B cell (primary cell): ENCODE measurements at regions not wholly inside any gene's neighbourhood (a gene's known extent, or its start where the extent isn't known, plus 50 kb on each side); places are given as distances from the start of the nearest gene placed in this dataset.

ENCODE experiments used
- ATAC-seq: fragments of 200-7000 bp; cut with Tn5 transposase; one replicate; pipeline ENCODE4 v1.10.0; 2021; ENCODE audit warnings: low read depth, mild to moderate bottlenecking, moderate number of reproducible peaks, moderate library complexity
- CTCF ChIA-PET: fragments of 350-600 bp; sonication (Branson Sonifier 250); formaldehyde crosslinking; loops from one replicate; lab custom pipeline; 2021; ENCODE audit warnings: antibody characterized with exemption, inconsistent platforms; lab: Charles Lee
- POLR2A ChIA-PET: fragments of 350-600 bp; sonication (Branson Sonifier 250); formaldehyde crosslinking; loops from one replicate; lab custom pipeline; 2021; ENCODE audit warnings: antibody characterized with exemption; lab: Charles Lee
- DNase-seq: peaks from one replicate; pipeline ENCODE4 v3.0.0; 2013
- H2AFZ ChIP-seq: 2 replicates; pipeline ENCODE4 v1.6.1; 2012; ENCODE audit warnings: mild to moderate bottlenecking, low read depth, low read length; ENCODE audit not compliant: insufficient read depth, poor library complexity, severe bottlenecking
- H3K27ac ChIP-seq, 2 donors: 1 replicate in 1 of 2; 2 replicates in 1 of 2; pipeline ENCODE4 v1.5.1; 2012 to 2013; ENCODE audit warnings: low read length in 2 of 2, mild to moderate bottlenecking in 2 of 2, moderate library complexity in 1 of 2
- H3K27me3 ChIP-seq, 4 experiments: fragments of 200-600 bp in 1 of 4; sonication (generic) in 1 of 4; replicated peaks in 1 of 4; 1 replicate in 2 of 4; 2 replicates in 2 of 4; pipeline versions ENCODE4 v1.6.1 to v1.7.0; 2013 to 2016; ENCODE audit warnings: low read length in 3 of 4, mild to moderate bottlenecking in 2 of 4, mixed read lengths in 1 of 4, moderate library complexity in 1 of 4; ENCODE audit not compliant: insufficient read depth in 4 of 4, control insufficient read depth in 3 of 4; ENCODE audit errors: control extremely low read depth in 1 of 4
- H3K36me3 ChIP-seq, 2 experiments: replicated peaks in 1 of 2; 1 replicate in 1 of 2; 2 replicates in 1 of 2; pipeline versions ENCODE4 v1.6.1 to v1.7.1; 2013; ENCODE audit warnings: low read length in 1 of 2; ENCODE audit not compliant: insufficient read depth in 2 of 2, control insufficient read depth in 1 of 2; ENCODE audit errors: control extremely low read depth in 1 of 2, extremely low read depth in 1 of 2
- H3K4me1 ChIP-seq, 2 donors: fragments of 200-600 bp in 1 of 2; sonication (generic) in 1 of 2; 1 replicate in 1 of 2; 2 replicates in 1 of 2; pipeline versions ENCODE4 v1.5.1 to v1.6.1; 2013 to 2017; ENCODE audit warnings: low read length in 2 of 2; ENCODE audit not compliant: control insufficient read depth in 2 of 2, insufficient read depth in 2 of 2
- H3K4me2 ChIP-seq: replicated peaks from 2 replicates; pipeline ENCODE3; 2012; ENCODE audit warnings: mild to moderate bottlenecking, low read depth, low read length; ENCODE audit not compliant: poor library complexity, severe bottlenecking
- H3K4me3 ChIP-seq, 5 experiments: fragments of 200-600 bp in 1 of 5; sonication (generic) in 1 of 5; 1 replicate in 3 of 5; 2 replicates in 2 of 5; pipeline versions ENCODE4 v1.5.1 to v1.7.0; 2011 to 2016; ENCODE audit warnings: low read length in 4 of 5, mild to moderate bottlenecking in 4 of 5, low read depth in 2 of 5, control low read depth in 1 of 5, moderate library complexity in 1 of 5; ENCODE audit not compliant: insufficient read depth in 1 of 5; ENCODE audit errors: control extremely low read depth in 1 of 5, extremely low read depth in 1 of 5
- H3K79me2 ChIP-seq: fragments of 200-600 bp; sonication (generic); one replicate; pipeline ENCODE4 v1.6.0; 2016; ENCODE audit warnings: low read length; ENCODE audit not compliant: control insufficient read depth, insufficient read depth
- H3K9ac ChIP-seq: fragments of 200-600 bp; sonication (generic); 2 replicates; pipeline ENCODE4 v1.6.1; 2017; ENCODE audit warnings: mild to moderate bottlenecking, low read length, moderate library complexity
- H3K9me3 ChIP-seq, 3 donors: one replicate each; pipeline versions ENCODE4 v1.6.1 to v1.7.1; 2013; ENCODE audit warnings: low read length in 2 of 3; ENCODE audit not compliant: control insufficient read depth in 2 of 3, insufficient read depth in 1 of 3; ENCODE audit errors: control extremely low read depth in 1 of 3
- H4K20me1 ChIP-seq: 2 replicates; pipeline ENCODE4 v1.6.0; 2012; ENCODE audit warnings: mild to moderate bottlenecking, low read length; ENCODE audit not compliant: insufficient read depth, control insufficient read depth, poor library complexity, severe bottlenecking
- H3K27ac Mint-ChIP-seq: one replicate; pipeline ENCODE4 v1.8.0; 2021; ENCODE audit warnings: mixed read lengths
- H3K27me3 Mint-ChIP-seq: one replicate; pipeline ENCODE4 v1.8.0; 2021; ENCODE audit warnings: mixed read lengths
- H3K4me1 Mint-ChIP-seq: one replicate; pipeline ENCODE4 v1.8.0; 2021; ENCODE audit warnings: mixed read lengths
- H3K4me3 Mint-ChIP-seq: one replicate; pipeline ENCODE4 v1.8.0; 2021; ENCODE audit warnings: mixed read lengths
- H3K9me3 Mint-ChIP-seq: one replicate; pipeline ENCODE4 v1.8.0; 2022; ENCODE audit warnings: mixed read lengths; ENCODE audit not compliant: insufficient read depth
- EZH2 ChIP-seq: IDR thresholded peaks from 2 replicates; pipeline ENCODE4 v1.6.1; 2012; ENCODE audit warnings: borderline replicate concordance, low read depth, mild to moderate bottlenecking, moderate library complexity, low read length; ENCODE audit not compliant: insufficient read depth, poor library complexity, severe bottlenecking
- WGBS: methylation state at CpG from one replicate; pipeline ENCODE4 v1.1.5; 2013; ENCODE audit warnings: missing lambda C conversion rate; ENCODE audit not compliant: insufficient coverage; 5-methylcytosine and 5-hydroxymethylcytosine counted together
- intact Hi-C: fragments of 100-400 bp; cut with micrococcal nuclease; formaldehyde crosslinking; loops from one replicate; pipeline ENCODE4 v1.10.0; 2022
- TF ChIP-seq, protein P1 (sequence below): fragments of 200-600 bp; IDR thresholded peaks from one replicate; pipeline ENCODE4 v1.8.0; 2022; ENCODE audit warnings: antibody characterized with exemption, mild to moderate bottlenecking

DNA sequence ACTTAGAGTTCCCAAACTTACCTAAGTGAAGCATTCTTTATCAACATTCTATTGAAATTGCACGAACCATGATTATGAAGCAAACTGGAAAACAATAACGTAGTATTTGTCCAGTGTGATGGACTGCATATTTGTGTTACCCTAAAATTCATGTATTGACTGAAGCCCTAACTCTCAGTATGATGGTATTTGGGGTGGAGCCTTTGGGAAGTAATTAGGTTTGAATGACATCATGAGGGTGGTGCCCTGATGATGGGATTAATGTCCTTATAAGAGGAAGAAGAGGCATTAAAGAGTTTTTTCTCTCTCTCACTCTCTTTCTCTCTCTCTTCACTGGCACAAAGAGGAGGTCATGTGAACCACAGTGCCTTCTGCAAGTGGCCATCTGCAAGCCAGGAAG lies 365.4 kb upstream of the PTGER4 start:
- H3K4me2 ChIP-seq = no peak overlapping the region
- no peak overlapping the region for H3K4me3 Mint-ChIP-seq
- no CpG with 5 or more reads among the region's 2 CpGs for WGBS
- no peaks in the 10 kb centered on the region for H3K79me2 ChIP-seq
- no peaks in the 10 kb centered on the region for H3K4me1 ChIP-seq
- peaks cover 5% of the 10 kb centered on the region for H3K27me3 Mint-ChIP-seq
- ChIA-PET CTCF (no interaction called here), POLR2A (no interaction called here)
- no peaks in the 10 kb centered on the region for H3K27me3 ChIP-seq
- no peak overlapping the region for H2AFZ ChIP-seq
- no peak overlapping the region for H3K27ac ChIP-seq
- H3K27ac Mint-ChIP-seq = no peak overlapping the region
- TF ChIP-seq, protein P1, sequence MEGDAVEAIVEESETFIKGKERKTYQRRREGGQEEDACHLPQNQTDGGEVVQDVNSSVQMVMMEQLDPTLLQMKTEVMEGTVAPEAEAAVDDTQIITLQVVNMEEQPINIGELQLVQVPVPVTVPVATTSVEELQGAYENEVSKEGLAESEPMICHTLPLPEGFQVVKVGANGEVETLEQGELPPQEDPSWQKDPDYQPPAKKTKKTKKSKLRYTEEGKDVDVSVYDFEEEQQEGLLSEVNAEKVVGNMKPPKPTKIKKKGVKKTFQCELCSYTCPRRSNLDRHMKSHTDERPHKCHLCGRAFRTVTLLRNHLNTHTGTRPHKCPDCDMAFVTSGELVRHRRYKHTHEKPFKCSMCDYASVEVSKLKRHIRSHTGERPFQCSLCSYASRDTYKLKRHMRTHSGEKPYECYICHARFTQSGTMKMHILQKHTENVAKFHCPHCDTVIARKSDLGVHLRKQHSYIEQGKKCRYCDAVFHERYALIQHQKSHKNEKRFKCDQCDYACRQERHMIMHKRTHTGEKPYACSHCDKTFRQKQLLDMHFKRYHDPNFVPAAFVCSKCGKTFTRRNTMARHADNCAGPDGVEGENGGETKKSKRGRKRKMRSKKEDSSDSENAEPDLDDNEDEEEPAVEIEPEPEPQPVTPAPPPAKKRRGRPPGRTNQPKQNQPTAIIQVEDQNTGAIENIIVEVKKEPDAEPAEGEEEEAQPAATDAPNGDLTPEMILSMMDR = no peak
- no peak for TF ChIP-seq EZH2
- no peak for DNase-seq
- no peaks in the 10 kb centered on the region for H3K4me1 Mint-ChIP-seq
- ATAC-seq = no peak
- no peaks in the 10 kb centered on the region for H3K9me3 Mint-ChIP-seq
- no peak overlapping the region for H3K9ac ChIP-seq
- intact Hi-C loops = no loop called here
- H4K20me1 ChIP-seq = no peaks in the 10 kb centered on the region
- no peaks in the 10 kb centered on the region for H3K9me3 ChIP-seq
- no peak overlapping the region for H3K4me3 ChIP-seq
- no peaks in the 10 kb centered on the region for H3K36me3 ChIP-seq

DNA sequence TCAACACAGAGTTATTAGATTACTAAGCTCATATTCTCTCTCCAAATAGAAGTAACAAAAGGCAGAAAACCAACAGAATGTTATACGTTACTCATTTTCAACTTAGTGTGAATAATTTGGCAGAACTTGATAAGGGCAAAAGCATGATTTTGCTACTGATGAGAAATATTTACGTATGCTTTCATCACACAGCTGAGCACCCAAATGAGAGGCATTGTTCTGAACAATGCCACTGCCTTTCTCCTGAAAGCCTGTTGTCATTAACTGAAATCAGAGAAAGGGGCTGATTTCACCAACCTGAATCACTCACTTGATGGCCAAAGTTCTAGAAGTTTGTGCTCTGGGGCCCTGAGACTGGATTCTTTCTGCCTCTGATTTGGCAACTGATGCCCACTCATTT lies 367.5 kb upstream of the PTGER4 start:
- TF ChIP-seq, protein P1 = no peak
- TF ChIP-seq EZH2 = no peak
- ATAC-seq (no peak), DNase-seq (no peak)
- H3K4me1 Mint-ChIP-seq = no peaks in the 10 kb centered on the region
- Histone ChIP-seq H3K9ac (no peak overlapping the region), H3K27me3 (no peaks in the 10 kb centered on the region), H3K4me3 (no peak overlapping the region), H3K9me3 (no peaks in the 10 kb centered on the region), H3K4me1 (peaks cover 0 to 2% of the 10 kb centered on the region in 2 donors), H3K27ac (no peak overlapping the region), H4K20me1 (no peaks in the 10 kb centered on the region), H2AFZ (no peak overlapping the region), H3K4me2 (no peak overlapping the region), H3K79me2 (no peaks in the 10 kb centered on the region), H3K36me3 (no peaks in the 10 kb centered on the region)
- POLR2A ChIA-PET = no interaction called here
- intact Hi-C loops = no loop called here
- H3K9me3 Mint-ChIP-seq = no peaks in the 10 kb centered on the region
- CTCF ChIA-PET = no interaction called here
- H3K27me3 Mint-ChIP-seq = peaks cover 5% of the 10 kb centered on the region
- WGBS = 100% methylated on average over 1 of the region's 2 CpGs
- no peak overlapping the region for H3K27ac Mint-ChIP-seq
- no peak overlapping the region for H3K4me3 Mint-ChIP-seq
